ENCODE measurements at regions not wholly inside any gene's neighbourhood (a gene's known extent, or its start where the extent isn't known, plus 50 kb on each side); places are given as distances from the start of the nearest gene placed in this dataset.

DNA sequence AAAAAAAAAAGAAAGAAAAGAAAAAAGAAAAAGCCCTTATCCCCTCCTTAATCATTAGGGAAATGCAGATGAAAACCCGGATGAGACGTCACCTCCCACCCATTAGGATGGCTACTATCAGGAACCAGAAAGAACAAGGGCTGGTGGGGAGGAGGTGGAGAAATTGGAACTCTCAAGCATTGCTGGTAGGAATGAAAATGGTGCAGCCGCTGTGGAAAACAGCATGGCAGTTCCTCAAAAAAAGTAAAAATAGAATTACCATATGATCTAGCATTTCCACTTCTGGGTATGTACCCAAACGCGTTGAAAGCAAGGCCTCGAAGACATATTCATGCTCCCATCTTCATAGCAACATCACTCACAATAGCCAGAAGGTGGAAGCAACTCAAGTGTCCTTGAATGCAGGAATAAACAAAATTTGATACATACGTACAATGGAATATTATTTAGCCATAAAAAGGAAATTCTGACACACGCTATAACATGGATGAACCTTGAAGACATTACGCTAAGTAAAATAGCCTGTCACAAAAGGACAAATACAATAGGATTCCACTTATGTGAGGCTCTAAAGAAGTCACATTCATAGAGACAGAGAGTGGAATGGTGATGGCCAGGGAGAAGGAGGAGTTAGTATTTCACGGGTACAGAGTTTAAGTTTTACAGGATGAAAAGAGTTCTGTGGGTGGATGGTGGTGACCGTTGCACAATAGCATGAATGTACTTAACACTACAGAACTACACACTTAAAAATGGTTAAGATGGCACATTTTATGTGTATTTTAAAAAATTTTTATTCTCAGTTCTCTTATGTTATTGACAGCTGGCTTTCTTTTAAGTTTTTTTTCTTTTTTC is 166.8 kb upstream of the IER5L start:
- no peak for DNase-seq (ENCODE audit: extremely low read depth, low read depth)
- TF ChIP-seq, protein P1, sequence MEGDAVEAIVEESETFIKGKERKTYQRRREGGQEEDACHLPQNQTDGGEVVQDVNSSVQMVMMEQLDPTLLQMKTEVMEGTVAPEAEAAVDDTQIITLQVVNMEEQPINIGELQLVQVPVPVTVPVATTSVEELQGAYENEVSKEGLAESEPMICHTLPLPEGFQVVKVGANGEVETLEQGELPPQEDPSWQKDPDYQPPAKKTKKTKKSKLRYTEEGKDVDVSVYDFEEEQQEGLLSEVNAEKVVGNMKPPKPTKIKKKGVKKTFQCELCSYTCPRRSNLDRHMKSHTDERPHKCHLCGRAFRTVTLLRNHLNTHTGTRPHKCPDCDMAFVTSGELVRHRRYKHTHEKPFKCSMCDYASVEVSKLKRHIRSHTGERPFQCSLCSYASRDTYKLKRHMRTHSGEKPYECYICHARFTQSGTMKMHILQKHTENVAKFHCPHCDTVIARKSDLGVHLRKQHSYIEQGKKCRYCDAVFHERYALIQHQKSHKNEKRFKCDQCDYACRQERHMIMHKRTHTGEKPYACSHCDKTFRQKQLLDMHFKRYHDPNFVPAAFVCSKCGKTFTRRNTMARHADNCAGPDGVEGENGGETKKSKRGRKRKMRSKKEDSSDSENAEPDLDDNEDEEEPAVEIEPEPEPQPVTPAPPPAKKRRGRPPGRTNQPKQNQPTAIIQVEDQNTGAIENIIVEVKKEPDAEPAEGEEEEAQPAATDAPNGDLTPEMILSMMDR (IDR thresholded peaks at IDR 0.05; ENCODE audit: low read depth, low read length, missing control alignments), result no peak
- no peak overlapping the region for H3K4me3 ChIP-seq (replicated peaks; ENCODE audit: low read depth, low read length)

DNA sequence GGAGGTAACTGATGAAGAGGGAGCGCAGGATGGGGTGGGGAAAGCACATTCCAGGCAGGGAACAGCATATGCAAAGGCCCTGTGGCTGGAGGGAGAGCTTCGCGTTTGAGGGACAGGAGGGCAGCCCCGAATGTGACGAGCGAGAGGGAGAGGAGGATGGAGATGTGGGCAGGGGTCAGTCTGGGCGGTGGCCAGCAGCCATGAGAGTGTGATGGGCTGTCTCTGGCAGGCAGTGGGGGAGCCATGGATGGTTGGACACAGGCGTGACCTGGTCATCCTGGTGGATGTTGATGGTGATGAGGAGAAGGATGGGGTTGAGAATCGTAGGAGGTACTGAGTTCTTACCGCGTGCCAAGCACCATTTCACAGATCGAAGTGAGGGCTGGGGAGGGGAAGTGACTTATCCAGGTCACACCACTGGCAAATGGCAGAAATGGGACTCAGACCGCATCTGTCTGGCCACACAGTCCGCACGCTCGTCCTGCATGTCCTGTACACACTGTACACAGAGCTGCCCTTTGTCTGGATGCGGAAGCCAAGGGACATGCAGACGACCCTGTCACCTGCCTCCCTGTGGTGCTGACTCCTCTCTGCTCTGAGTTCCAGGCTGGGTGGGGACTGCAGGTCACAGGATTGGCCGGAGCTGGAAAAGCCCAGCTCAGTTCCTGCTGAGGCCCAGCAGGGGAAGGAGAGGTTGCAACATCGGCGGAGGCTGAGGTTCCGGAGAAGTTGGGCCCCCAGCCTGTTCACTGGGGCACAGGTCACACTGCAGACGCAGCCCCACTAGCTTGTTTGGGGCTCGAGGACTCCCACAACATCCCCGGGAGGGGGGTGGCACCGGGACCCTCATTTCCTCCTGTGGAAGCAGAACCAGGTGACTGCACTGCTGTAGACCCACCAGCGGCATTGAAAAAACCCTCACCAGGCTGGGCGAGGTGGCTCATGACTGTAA is 165.6 kb upstream of the IER5L start:
- DNase-seq (ENCODE audit: extremely low read depth, low read depth), result no peak
- no peak overlapping the region for H3K4me3 ChIP-seq (replicated peaks; ENCODE audit: low read depth, low read length)
- TF ChIP-seq, protein P1 (IDR thresholded peaks at IDR 0.05; ENCODE audit: low read depth, low read length, missing control alignments), result no peak

DNA sequence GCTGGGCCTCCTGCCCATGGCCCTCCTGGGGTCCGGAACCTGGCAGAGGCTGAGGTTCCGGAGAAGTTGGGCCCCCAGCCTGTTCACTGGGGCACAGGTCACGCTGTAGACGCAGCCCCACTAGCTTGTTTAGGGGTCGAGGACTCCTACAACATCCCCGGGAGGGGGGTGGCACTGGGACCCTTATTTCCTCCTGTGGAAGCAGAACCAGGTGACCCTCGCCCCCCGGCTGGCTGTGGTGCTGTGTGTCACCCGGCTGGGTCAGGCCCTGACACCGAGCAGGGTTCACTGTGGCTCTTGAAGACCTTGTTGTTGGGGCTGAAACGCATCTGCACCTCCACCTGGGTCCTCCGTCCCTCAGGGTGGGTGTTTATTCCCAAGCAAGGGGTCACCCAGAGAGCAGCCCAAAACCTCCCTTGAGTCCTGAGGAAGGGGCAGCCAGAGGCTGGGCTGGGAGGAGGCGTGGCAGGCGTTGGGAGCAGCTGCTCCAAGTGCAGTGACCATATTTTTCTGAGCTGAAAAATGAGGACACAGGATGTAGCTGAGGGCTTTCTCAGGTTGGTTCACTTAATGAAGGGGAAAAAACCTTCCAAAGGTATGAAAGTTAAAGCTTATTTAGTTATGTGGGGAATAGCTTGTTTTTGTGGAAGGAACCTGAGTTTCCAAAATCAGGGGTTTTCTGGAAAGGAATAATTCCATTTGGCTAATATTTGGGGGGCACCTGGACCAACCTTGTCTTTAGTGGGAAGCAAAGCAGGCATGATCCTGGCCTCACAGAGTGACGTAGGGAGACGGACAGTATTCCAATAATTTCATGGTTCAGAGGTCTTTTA is 164.7 kb upstream of the IER5L start:
- TF ChIP-seq, protein P1 (IDR thresholded peaks at IDR 0.05; ENCODE audit: low read depth, low read length, missing control alignments), result no peak
- no peak for DNase-seq (ENCODE audit: extremely low read depth, low read depth)
- H3K4me3 ChIP-seq (replicated peaks; ENCODE audit: low read depth, low read length), result no peak overlapping the region

DNA sequence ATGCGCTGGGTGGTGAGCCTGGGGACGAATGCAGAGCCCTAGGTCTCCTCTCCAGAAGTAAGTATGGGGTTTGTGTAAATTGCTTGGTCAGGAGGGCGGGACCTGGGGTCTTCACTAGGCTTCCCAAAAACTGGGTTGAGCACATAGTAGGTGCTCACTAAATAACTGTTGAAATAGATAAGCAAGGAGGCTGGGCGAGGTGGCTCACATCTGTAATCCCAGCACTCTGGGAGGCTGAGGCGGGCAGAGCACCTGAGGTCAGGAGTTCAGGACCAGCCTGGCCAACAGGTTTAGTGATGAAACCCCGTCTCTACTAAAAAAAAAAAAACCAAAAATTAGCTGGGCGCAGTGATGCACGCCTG is 163.9 kb upstream of the IER5L start:
- DNase-seq (ENCODE audit: extremely low read depth, low read depth), result no peak
- TF ChIP-seq, protein P1 (IDR thresholded peaks at IDR 0.05; ENCODE audit: low read depth, low read length, missing control alignments), result no peak

DNA sequence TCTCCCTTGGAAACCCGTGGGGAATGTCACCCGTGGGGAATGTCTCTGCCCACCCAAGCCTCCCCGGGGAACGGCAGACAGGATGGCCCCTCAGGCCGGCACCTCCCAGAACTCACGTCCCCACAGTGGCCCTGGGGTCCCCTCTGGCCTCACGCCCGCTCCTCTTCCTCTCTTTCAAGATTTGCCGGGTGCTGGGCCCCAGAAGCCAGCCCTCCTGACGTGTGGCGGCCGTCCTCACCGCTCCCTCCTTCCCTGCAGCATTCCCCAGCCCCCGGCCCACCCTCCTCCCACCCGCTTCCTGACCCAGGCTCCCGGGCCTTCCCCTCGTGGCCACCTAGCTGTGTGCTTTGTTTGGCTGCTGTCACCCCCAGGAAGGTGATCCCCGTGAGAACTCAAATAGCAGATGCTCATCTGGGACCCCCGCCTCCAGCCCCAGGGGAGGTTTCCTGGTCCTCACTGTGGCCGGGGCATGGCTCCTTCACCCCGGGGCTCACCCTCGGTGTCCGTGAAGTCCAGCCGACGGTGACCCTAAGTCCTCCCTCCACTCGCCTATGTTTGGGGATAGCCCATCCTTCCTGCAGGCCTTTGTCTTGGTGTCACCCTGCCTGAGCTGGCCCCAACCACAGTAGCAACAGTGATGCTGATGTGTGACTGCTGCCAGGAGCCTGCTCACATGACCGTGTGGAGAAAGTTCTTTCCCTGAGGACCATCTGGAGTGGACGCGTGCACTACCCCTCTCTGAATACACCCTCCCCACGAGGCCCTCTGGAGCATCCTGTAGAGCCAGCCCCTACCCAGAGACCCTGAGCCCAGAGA is 163.3 kb upstream of the IER5L start:
- no peak for DNase-seq (ENCODE audit: extremely low read depth, low read depth)
- TF ChIP-seq, protein P1 (IDR thresholded peaks at IDR 0.05; ENCODE audit: low read depth, low read length, missing control alignments), result no peak
- no peak overlapping the region for H3K4me3 ChIP-seq (replicated peaks; ENCODE audit: low read depth, low read length)

More for the DNA sequence above, 163.9 kb upstream of the IER5L start:
- H3K4me3 ChIP-seq (replicated peaks; ENCODE audit: low read depth, low read length), result no peak overlapping the region

Measured in HFF-Myc (cell line).